HG03103 (cell line): ENCODE measurements at regions not wholly inside any gene's neighbourhood (a gene's known extent, or its start where the extent isn't known, plus 50 kb on each side); places are given as distances from the start of the nearest gene placed in this dataset.

Source experiments
- ATAC-seq: cut with Tn5 transposase; IDR thresholded peaks from one replicate; pipeline ENCODE4 v1.9.1; 2021; ENCODE audit warnings: low read depth; ENCODE audit not compliant: unreplicated experiment

DNA sequence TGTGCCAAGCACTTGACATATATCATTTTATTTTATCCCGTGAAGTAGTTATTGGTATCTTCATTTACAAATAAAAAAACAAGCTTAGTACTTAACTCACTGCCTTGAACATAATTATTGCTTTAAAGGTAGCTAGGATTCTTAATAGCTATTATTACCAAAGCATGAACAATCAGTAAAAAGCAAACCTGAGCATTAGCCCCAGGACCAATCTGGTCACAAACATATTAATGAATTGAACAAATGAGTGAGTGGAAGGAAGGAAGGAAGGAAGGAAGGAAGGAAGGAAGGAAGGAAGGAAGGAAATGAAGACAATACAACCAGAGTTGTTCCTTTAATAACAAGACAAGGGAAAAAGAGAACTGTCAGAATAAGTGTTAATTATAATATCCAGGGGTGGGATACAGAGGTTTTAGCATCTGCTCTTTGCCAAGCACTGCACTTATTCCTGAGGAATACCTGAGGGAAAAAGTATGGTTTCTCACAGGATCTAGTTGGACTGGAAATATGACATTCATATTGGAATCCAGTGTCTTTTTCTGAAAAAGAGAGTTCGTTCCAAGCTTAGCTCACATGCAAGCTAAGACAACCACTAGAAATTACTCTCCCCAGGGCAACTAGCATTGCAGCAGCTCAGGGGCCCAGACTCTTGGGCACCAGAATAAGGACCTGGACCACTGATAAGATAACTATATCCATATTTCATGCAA, 172.9 kb upstream of the MGMT start:
- no peak for ATAC-seq

DNA sequence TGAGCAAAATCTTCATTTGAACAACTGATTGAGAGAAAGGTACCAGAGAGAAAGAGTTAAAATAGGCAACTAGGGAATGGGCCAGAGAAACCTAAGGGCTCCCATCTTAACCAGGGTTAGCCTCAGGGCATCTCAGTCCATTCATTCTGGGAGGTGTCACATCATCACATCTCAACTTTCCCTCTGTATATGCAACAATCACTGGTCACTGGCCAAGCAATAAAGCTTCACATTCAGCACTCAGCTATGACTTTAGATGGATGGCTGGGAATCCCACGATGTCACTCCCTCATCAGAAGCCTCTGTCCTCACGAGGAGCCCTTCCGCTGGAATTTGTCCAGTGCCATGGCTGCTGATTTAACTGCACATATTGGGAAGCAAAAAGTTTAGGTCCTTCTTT, 172.1 kb upstream of the MGMT start:
- ATAC-seq = no peak

DNA sequence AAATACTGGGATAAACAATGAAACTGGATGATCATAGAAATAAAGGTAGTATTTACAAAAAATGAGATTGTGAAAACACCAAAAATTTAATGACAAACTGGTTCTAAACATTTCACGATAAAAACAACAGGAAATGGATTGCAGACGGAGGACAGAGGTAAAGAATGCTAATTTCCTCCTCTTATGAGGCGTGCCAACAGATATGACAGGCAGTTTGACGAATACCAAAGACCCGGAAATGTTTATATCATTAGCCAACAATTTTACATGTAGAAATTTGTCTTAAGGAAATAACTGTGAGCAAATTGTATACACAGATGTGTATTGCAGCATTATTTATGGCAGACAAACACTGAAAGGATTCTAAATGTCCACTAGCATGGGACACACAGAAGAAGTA, 162.0 kb upstream of the MGMT start:
- no peak for ATAC-seq

DNA sequence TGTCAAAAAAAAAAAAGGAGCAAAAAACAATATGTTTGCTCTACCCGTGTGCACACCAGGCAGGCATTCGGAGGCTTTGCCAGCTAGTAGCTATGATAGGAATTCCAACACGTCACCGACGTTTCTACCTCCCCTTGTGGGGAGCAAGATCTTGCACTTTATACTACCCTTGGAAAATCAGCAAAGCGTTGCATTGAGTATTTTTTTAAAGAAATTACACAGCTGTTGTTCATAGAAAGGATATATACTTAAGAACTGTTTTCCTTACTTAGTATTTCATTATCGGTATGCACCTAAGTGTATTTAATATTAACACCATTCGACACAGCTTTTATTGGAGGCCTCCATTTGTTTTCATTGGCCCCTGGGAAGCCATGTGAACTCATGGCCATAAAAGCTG, 159.9 kb upstream of the MGMT start:
- ATAC-seq = no peak

DNA sequence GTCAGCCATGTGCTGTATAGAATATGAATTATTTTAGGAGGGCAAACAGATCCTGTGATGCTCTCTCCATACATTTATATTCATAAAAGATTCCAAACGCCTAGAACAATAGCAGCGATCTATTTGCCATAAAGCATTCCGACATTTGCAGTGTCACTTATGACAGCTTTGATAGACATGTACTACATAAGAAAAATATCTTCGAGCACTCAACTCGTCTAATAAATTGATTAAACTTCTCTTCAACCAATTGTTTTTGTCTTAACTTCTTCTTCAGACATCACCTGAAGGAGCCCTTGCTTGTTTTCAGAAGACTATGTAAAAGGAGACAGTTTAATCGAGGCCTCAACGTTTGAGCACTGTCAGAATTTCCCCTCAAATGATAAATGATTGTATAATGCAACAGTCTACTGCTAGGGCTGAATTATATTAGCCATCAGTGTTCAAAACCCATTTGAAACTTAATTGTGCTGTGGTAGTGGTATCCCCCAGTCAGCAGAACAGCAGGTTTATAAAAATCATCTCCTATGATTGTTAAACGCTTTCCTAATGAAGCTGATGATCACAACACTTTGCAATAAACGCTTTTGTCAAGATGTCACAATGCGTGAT, 158.0 kb upstream of the MGMT start:
- ATAC-seq = no peak

DNA sequence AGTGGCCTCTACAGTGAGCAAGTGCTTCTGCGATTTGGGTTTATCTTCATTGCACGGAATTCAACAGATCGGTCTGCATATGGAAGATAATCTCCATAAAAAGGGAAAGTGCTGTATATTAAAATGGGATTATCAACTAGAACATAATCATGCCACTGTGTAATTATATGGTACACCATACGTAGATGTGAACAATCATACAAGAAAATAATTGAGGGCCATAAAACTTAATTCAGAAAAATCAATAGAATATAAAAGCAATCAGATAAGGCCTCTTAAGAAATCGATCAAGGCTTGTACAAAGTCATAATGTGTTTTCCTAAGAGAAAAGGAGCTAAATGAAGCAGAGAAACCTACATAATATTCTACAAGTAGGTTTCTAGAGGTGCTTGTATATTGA, 157.5 kb upstream of the MGMT start:
- no peak for ATAC-seq

DNA sequence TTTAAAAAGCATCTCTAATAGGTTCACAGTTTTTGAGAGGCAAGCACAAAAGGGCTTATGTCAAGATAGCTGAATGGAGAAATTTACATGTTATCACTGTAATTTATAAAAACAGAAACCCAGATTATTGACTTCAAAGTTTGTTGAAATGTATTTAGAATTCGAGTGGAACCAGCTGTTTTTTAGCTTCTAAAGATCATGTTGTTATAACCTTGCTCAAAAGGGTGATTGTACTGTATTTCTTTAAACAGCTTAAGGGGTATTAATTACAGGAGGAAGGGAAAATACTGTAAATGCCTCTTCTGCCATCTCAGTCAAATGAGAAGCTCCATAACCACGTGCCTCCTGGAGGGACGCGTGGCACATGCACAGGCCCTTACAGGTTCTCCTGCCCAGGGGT, 156.2 kb upstream of the MGMT start:
- ATAC-seq = no peak

DNA sequence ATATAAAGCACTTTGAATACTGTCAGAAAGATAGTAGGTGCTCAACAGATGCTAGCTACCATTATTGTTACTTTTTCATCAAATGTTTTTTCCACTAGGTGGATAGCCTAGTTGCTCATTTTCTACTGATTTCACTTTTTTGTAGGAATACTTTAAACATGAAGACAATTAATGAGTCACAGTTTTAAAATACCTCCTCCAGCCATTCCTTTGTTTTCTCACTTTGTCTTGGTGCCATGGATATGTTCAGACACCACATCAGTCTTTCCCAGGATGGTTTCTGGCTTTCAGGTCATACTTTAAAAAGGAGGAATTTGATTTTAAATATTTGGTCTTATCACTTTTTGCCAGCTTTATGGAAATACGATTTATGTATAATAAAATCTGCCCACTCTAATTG, 147.1 kb upstream of the MGMT start:
- ATAC-seq = no peak

DNA sequence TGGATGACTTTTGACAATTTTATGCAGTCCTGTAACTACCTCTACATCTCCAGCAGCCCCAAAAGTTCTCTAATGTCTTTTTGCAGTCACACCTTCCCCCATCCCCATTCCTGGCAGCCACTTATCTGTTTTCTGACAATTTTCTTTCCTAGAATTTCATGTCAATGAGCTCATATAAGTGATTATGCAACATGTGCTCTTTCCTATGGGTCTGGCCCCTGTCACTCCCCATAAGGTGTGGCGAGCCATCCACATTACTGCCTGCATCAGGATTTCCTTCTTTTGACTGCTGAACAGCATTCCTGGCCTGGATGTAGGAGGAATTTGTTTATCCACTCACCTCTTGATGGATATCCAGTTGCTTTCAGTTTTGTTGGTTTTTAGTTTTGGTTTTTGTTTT, 146.7 kb upstream of the MGMT start:
- ATAC-seq = no peak

DNA sequence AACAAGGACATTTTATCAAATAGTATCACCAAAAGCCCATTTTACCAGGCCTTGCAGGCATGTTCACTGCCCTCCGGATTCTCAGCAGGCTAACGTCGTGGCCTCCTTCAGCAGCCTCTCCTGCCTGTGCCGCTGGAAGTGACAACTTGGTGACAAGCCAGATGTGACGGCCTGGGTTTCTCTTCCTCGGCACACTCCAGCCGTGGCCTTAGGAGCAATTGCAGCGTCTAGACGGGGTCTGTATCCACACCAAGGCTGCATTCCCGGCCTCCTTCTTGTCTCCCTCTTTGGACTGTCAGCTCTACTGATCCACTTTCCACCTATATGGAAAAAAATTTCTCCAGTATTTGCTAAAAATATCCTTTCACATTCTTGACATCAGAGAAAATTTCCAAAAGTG, 145.3 kb upstream of the MGMT start:
- no peak for ATAC-seq

DNA sequence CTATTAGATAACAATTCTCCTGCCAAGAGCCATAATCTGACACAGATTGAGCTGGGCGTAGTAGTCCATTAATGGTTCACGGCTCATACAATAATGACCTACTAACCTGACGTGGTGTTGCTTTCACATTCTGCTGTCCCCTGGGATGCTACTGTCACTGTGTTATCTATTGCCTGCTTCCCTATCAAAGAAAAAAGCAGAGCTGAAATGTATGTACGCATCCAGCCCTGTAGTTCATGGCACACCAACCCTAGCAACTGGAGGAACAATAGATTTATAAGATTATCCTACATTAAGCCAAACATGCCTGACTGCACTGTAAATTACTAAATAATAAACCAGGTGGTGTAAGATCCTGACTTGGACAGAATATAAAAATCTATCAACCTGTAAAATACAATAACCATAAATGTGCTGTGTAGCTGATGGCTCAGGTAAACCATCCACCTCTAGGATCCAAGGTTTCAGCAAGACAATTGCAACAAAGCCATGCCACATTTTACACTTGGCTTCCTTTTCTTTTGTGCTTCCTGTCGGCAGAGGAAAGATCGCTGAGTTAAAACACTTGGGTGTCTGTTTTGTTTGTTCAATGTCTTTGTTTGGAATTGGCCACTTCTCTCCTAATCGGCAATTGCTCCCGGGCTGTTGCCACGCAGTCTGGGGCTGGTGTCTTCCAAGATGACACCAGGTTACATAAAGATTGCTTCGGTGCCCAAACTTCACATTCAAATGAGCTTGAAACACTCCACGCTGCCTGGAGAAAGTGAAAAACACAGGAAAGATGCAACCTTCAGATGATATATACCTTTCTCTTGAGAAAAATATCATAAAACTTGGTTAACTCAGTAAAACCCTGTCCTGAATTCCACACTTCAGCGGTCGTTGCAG, 143.9 kb upstream of the MGMT start:
- no peak for ATAC-seq

DNA sequence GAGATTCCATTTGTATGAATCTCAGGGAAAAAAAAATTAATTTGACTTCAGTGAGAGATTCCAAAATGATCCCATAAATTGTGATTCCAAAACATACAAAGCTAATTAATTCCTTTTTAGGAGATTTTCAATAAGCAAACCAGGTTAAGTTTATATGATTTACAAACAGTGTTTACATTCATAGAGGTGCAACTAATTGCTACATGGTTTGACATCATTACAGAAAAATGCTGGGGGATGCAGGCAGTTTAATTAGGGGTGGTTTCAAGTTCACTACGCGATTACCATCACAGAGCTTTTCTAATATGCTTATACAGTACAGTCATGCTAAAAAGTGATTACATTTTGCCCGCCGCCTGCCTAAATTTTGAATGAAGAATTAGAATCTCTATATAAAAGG, 143.2 kb upstream of the MGMT start:
- no peak for ATAC-seq

DNA sequence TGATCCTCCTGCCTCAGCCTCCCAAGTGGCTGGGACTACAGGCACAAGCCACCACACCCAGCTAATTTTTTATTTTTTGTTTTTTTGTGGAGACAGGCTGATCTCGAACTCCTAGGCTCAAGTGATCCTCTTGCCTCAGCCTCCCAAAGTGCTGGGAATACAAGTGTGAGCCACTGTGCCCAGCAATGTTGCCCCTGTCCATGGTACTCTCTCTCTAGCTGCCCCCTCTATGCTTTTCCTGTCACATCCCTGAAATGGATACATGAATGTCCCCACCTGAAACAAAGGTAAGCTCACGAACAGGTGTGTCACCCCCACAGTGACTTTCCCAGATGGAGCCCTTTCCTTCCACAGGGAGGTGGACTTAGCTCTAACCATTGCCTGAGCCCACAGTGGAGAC, 141.1 kb upstream of the MGMT start:
- ATAC-seq = no peak

DNA sequence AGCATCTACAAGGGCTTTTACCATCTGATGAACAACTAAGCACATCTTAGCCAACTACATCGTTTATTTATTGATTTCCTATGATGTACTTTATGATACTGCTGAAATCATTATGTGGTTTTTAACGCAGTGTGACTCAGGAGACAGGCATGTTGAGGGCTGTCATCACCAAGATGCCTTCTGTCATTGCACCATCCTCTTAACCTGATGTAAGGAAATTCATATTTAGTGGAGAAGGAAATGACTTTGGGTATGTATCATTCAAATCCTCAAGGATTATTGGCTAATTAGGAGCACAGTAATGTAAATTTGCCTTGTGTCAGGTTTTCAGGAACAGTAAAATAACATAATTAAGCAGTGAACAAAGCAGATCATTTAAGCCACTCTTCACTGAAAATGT, 138.5 kb upstream of the MGMT start:
- no peak for ATAC-seq

DNA sequence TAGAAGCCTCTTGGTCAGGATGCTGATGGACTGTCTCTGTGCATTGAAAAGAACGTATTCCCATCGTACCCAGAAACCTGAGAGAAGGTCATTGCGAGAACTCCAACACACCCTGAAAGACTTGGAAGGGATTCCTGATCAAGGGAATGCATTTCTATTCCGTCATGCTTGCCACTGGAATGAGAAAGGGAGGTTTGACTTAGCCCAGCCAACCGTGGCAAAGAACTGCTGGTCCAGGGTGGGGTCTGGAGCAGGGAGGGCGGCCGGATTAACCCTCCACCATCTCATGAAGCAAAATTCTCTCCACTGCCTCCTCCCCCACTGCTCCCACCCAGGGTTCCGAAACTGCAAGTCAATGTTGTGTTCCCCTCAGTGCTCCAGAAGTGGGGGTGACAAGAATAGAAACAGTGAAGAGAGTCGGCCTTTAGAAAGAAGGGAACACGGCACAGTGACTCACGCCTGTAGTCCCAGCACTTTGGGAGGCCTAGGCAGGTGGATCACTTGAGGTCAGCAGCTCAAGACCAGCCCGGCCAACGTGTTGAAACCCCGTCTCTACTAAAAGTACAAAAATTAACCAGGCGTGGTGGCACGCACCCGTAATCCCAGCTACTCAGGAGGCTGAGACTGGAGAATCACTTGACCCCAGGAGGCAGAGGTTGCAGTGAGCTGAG, 137.5 kb upstream of the MGMT start:
- ATAC-seq = no peak

DNA sequence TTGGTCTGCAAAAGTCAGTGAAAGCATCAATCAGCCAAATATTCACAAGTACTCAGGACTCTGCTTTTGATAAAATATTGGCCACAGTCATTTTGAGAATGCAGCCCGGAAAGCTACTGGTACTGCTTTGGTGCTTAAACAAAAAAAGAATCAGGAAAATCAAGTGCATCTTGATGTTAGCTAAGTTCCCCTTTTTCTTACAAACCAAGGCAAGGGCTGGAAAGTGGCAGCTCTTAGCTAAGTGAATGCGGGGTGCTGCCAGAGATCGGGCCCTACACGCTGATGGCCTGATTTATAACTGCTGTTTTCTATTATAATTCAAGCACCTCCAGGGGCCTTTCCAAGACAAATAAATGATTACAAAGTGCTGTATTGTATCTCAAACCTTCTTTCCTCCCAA, 136.8 kb upstream of the MGMT start:
- no peak for ATAC-seq

DNA sequence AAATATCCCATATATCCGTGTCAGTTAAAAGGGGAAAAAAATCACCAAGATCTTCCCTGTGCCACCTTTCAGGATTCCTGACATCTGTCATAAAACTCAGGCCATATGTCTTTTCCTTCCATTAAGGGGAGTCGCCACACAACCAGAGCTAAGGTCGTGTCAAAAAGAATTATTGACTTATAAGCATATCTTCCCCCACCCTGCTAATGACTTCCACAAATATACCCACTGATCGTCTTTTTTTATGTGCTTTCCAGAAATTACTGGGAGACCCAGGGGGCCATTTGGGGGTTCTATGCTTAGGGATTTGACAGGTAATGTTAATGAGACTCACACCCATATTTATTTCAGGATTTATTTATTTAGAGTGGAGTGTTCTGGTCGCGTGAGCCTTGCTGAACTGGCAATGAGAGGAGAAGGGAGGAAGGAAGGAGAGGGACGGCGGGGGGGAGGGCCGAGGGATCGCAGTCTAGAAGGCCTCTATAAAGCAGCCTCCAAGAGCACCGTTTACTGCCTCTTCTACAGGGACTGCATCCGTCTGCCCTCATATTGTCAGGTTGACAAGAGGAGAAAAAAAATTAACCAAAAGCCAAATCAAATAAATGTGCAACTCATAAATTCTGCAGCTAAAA, 135.7 kb upstream of the MGMT start:
- ATAC-seq = no peak

DNA sequence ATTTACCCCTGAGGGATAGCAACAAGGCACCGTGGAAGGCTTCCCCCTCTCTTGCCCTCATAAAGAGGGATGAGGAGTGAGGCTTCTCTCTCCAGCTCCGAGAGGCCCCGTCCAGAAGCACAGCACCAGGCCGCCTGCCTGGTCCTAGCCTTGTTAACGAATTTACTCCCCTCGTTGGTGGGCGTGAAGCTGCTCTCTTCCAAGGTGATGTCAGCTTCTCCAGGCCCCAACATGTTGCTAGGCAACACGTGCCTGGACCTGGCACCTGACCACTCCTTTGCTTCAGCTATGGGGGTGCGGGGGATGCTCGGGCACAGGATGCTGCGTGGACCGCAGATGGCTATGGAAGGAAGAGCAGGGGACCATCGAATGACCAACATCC, 135.2 kb upstream of the MGMT start:
- ATAC-seq = no peak

DNA sequence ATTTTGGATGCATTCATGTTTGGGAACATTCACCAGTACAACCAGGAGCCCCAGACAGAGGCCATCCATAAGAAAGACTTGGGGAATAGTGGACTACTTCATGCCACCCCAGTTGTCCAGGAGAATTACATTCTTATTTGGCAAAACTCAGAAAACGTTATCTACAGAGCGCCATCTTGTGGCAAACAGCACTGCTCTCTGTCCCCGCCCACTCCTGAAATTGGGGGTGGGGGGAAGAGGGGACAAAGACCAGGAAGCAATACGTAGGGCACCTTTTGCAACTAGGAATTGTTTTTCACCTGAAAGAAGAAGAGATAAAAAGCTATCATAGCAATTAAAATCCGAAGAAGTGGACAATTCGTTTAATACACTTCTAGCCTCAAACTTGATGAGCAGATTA, 134.6 kb upstream of the MGMT start:
- no peak for ATAC-seq

DNA sequence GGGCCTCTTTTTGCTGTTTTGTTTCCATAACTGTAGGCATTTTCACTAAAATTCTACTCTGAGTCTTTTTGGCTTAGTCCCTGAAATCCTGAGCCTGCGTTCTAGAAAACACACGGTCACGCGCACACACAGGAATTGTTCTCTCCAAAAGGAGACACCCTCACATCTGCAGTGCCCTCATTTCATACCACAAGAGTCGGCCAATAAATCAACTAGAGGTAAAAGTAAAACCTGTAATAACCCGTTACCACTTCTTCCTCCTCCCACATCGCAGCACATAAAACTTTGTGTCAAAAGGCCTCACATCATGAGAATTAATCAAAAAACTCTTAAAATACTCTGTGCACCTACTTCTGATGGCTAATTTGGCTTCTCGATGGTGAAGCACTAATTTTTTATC, 133.3 kb upstream of the MGMT start:
- ATAC-seq = no peak

DNA sequence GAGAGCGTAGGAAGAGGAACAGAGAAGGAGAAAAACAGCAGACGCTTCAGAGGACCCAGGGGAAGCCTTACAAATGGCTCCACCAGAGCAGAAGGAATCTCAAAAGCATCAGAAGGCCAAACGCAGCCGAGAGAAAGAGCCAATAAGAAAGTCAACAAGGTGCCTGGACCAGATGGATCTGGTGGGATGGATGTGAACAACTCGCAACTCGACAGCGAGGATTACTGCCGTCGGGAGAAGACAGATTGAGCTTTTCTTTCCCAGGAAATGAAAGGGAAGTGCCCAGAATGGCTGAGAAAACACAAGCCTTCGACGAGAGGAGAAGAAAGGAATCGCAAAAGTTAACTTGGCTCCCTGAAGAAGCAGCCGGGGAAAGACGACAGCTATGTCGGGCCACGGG, 132.8 kb upstream of the MGMT start:
- no peak for ATAC-seq
